T47D (cell line): ENCODE measurements at regions not wholly inside any gene's neighbourhood (a gene's known extent, or its start where the extent isn't known, plus 50 kb on each side); places are given as distances from the start of the nearest gene placed in this dataset.

Experiments used
- DNase-seq, 2 experiments: peaks; one replicate each; pipeline versions ENCODE4 v3.0.0 to v3.0.0-alpha.2; 2011 to 2012; ENCODE audit warnings: low read depth in 1 of 2, low spot score in 1 of 2
- JUND ChIP-seq: IDR thresholded peaks from 2 replicates; pipeline ENCODE4 v1.6.1; 2012; ENCODE audit warnings: low read depth
- in situ Hi-C: cut with HindIII; loops from 2 replicates; pipeline ENCODE4 v1.10.0; 2016; ENCODE audit warnings: low sequenced_read_pairs, low pct_unique_long_range_greater_than_20kb

DNA sequence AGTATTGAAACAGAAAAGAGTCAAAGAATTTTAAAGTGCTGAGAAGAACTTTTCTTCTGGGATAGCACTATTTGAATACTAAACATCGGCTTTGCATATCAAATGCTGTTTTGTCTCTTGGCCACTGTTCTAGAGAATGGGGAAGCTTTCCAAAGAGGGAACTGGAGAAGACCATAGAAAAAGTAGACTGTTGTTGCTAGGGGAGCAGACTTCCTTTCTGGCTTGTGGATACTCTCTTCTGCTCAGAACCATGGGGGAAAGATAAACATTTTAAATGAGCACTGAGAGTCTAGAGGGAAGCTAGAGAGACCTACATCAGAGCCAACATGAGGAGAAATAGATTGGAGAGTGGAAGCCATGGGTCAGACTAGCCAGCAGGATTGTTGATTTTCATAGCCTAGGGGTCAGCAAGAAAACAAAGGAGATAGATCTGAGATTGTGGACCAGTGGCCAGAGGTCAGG, 315.7 kb downstream of the KCTD12 start:
- DNase-seq: no peak
- TF ChIP-seq JUND: no peak
- in situ Hi-C loops: no loop called here

DNA sequence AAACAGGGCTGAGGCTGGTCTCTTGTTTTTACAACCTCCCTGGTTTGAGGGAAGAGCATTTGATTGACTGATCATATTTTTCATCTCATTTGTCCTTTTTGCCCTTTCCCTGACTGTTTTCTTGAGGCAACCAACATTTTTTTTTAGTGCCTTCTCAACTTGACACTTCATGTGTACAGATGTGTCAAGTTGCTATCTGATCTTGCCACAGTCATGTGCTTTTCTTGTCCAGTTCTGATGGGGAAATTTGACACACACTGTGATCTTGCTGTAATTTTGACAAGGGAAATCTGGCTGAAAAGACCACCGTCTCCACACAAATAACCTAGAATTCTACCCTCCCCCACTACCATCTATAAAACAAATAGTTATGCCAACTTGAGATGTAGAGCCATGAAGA, 329.6 kb downstream of the KCTD12 start:
- no peak for DNase-seq
- in situ Hi-C loops: no loop called here

DNA sequence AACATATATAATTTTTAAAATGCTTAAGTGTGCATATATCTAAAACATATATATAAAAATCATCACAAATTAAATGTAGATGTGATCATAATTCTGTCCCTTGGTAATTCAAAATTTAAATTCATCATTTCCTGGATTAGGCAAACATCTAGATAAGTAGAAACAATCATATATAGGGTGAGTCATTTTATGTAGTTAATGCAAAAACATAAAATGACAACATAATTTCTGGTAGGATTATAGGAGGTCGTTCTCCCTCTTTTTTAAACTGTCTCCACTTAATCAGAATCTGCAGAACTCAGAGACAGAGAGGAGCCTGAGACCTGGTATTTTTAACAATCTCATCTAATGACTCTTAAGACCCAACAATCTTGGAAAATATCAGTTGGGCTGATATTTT, 333.4 kb downstream of the KCTD12 start:
- DNase-seq: no peak
- no peak for TF ChIP-seq JUND
- in situ Hi-C loops: no loop called here

More for the DNA sequence above, 329.6 kb downstream of the KCTD12 start:
- no peak for TF ChIP-seq JUND

DNA sequence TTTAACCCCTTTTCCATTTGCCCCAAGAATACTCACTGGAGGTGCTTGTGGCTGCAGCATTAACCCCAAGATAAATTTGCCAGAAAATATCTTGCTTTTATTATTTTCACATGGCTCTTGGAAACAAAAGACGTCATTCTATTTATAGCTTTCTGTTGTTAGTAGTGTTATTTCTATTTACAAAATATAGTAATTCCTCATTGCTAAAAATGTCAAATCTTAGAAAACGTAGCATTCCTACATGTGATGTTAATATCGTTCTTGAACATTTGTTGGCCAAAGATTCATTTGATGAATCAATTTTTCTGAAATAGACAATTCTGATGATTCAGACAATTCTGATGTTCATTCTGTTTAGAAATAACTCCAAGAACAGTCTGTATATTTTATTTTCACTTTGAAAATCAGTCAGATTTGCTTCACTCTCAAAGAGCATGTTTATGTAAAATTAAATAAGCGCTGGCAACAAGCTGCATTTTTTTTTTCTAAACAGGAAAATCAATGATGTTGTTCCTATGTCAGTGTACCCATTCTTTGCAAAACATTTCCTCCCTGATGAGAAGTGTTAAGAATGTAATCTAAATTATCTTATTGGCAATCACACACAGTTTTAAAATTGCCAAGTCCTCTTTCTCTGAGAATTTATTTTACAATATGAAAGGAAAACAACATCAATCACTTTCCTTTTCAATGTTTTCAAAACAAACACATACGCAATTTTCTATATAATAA, 334.0 kb downstream of the KCTD12 start:
- DNase-seq: no peak
- in situ Hi-C loops: no loop called here
- TF ChIP-seq JUND: no peak

DNA sequence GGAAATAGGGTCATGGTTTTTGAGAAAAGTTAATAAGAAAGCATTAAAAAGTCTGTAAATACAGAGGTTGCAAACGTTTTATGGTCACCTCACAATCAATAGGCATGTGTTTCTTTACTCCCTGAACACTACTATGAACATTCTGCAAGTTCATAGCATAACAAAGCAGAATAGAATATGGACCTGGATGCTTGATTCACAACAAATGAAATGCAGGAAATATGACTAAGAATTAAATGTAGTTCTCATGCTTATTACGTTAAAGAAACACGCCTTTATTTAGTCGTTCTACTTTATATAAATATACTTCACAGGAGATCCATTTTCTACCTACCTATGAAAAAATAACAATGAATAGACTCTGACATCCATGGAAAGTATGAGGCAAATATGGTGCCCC, 344.0 kb downstream of the KCTD12 start:
- no peak for TF ChIP-seq JUND
- in situ Hi-C loops: no loop called here
- no peak for DNase-seq

DNA sequence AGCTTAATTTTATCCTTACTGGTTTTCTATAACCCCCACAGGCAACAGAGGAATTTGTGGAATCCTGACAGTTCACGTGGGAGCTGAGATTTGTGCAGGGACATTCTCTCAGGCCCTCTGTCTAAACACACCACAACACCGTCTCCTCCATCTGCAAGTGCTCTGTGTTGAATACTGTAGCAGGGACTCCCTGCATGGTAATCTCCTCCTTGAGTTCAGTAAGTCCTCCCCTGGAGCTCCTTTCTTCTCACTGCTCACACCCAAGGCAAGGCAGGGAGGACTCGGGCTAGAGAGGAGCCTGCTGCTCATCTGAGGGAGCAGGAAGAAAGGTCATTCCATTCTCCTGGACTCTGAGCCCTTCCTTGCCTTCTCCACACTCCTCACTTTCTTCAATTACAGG, 348.2 kb downstream of the KCTD12 start:
- in situ Hi-C loops: no loop called here
- DNase-seq: no peak
- TF ChIP-seq JUND: no peak

DNA sequence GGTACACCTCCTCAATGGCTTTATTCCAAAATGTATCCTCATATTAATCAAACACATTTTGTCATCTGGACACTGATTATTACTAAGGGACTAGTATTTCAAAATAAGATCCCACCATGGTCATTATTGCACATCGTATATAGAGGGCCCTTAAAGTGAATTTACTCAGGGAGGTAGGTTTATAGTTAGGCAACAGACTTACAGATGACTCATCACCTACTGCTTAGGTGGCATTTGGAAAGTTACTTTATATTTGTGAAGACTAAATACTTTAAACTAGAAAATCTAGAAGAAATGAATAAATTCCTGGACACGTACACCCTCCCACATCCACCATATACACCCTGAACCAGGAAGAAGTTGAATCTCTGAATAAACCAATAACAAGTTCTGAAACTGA, 353.0 kb downstream of the KCTD12 start:
- no peak for TF ChIP-seq JUND
- in situ Hi-C loops: no loop called here
- DNase-seq: no peak

DNA sequence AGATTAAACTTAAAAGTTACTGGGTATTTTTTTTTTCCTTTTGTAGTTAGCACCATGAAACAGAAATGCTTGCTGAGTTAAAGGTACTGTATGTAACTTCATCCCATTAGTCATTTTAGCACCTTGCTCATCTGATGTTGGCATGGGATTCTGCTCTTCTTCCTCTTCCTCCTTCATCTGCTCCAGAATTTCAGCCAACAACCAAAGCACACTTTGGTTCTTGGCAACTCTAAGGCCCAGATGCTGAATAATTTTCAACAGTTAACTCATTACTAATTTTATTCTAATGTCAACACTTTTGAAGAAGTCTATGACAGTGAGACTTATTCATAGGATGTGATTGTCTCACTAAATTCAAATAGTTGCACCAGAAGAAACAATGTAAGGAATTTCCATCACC, 359.2 kb downstream of the KCTD12 start:
- in situ Hi-C loops: no loop called here
- no peak for DNase-seq
- TF ChIP-seq JUND: no peak

DNA sequence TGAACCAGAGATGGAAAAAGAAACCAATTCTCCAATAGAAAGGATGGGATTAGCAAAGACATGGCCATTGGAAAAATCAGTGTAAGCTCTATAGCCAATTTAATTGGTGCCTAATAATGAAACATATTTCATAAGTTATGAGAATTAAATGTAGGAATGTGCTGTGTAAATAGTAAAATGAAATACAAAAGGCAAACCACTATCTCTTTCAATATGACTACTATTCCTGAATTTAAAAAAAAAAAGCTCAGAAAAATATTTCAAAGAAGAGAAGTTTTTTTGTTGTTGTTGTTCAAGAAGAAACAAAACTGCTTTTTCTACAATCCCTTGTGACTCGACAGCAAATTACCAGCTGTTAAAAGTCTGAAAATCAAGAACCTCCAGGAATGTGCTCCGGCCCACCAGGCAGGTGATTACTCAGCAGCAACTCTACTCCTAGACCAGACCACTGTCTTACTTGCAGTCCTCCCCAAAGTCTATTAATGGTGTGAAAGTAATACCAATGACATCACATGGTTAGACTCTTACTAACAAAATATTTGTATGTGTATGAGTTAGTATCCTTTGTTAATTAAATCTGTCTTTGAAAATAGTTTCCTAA, 362.4 kb downstream of the KCTD12 start:
- in situ Hi-C loops: no loop called here
- no peak for DNase-seq
- no peak for TF ChIP-seq JUND

DNA sequence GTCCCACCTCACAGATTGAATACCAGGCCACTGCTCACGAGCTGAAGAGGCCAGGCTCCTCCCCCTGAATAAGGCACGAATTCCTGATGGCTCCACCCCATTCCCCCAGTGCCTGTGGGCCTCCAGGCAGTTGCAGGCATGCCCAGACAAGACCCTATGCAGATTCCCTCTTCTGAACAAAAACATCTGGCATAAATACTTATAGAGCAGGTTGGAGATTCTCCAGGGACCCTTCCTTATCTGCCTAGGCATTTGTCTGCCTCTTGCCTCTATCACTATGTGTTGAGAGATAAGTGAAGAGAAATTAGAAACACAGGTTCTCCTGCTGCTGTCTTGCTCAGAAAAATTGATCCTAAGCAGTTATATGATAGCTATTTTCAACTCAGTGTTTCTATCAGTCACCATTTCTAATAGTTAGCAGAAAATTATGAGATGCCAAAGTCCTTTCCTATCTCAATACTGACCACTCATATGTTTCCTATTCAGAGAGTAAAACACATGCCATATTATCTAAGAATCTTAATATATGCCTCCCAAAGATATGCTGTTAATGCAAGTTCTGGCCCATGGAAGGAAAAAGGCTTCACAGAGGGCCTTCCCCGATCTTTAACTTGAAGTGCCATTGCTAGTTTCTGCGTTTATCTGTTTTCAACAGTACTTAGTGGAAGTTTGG, 364.0 kb downstream of the KCTD12 start:
- in situ Hi-C loops: no loop called here
- no peak for TF ChIP-seq JUND
- no peak for DNase-seq

DNA sequence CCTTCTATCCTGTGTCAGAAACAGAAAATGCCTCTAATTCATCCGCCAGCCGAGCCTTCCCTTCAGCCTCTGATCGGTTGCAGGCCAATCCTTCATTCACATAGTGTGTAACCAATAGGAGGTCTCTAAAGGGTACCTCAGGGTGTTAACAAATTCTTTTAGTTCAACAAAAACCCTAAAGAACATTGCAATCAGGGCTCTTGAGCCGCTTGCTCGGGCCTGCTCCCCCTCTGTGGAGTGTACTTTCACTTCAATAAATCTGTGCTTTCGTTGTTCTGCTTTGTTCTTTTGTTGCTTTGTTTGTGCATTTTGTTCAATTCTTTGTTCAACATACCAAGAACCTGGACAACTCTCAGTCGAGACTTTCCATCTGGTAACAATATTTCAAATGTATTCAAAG, 366.5 kb downstream of the KCTD12 start:
- no peak for DNase-seq
- no peak for TF ChIP-seq JUND

DNA sequence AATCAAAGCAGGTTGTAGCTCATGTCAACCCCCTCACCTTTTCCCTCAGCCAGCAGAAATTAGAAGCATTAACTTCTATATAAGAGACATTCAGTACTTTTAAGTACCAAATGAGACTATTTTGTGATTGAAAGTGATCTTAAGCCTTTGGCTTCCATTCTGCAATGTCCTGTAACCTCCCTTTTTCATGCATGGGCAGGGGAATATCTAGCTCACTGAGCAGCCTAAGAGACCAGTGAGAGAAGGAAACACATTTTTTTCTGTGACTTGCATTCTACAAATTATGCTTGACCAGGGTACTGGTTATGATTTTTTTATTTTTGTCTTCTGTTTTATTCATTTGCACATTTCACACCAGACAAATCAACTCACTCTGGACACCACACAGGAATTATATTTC, 369.6 kb downstream of the KCTD12 start:
- in situ Hi-C loops: no loop called here
- no peak for DNase-seq
- TF ChIP-seq JUND: no peak

More for the DNA sequence above, 366.5 kb downstream of the KCTD12 start:
- in situ Hi-C loops: no loop called here

DNA sequence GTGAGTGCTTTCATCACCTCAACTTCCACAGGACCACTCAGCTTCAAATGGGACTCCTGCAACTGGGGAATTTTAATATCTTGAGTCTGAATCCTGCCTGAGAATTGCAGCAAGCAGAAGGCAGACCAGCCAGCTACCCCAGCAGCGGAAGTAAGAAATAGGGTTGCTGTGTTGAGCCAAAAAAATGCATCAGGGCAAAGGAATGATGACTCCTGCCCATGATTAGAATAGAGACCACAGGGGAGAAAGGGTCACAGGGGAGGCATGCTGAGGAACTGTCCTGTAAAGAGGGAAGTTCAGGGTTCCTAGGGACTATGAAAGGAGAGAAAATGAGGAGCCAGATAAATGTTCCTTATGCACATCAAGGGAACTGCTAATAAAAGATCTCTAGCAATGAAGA, 370.2 kb downstream of the KCTD12 start:
- no peak for DNase-seq
- no peak for TF ChIP-seq JUND
- in situ Hi-C loops: no loop called here

DNA sequence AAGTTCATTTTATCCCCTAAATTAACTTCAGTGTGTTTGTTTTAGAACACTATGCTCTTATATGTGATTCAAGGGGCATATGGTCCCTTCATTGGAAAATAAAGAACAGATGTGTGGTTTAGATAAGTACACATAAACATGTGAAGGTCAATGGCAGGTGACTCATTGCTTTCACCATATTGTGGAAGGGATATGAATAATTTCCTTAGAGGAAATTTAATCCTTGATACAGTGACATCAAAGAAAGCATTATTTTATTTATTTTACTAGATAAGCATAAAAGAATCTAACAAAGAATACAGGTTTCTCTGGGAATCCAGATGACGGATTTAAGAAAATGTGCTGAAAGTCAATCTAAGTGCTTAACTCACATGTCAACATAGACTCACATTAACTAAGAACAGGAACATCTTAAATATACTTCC, 373.5 kb downstream of the KCTD12 start:
- in situ Hi-C loops: no loop called here
- no peak for DNase-seq
- TF ChIP-seq JUND: no peak
